Bronchial epithelial cell (primary cell): ENCODE measurements at regions not wholly inside any gene's neighbourhood (a gene's known extent, or its start where the extent isn't known, plus 50 kb on each side); places are given as distances from the start of the nearest gene placed in this dataset.

ENCODE experiments used
- DNase-seq: peaks from one replicate; pipeline ENCODE4 v3.0.0-alpha.2; 2010; ENCODE audit warnings: low read depth
- FAIRE-seq: peaks from 2 replicates; lab custom pipeline; 2011; peaks lifted over from hg19 to GRCh38; lab: Jason Lieb, UNC
- H3K27me3 ChIP-seq: 2 replicates; pipeline ENCODE4 v1.5.1; 2011; ENCODE audit warnings: low read length; ENCODE audit not compliant: control insufficient read depth, insufficient read depth
- H3K36me3 ChIP-seq: 2 replicates; pipeline ENCODE4 v1.5.1; 2011; ENCODE audit warnings: low read length; ENCODE audit not compliant: control insufficient read depth, insufficient read depth
- H3K4me3 ChIP-seq: 2 replicates; pipeline ENCODE4 v1.5.1; 2011; ENCODE audit warnings: mild to moderate bottlenecking, low read depth, low read length, control low read depth
- CTCF ChIP-seq: IDR thresholded peaks from 2 replicates; pipeline ENCODE4 v1.5.1; 2011; ENCODE audit warnings: mild to moderate bottlenecking, moderate library complexity, low read length, control low read depth, inconsistent platforms; ENCODE audit not compliant: insufficient read depth, severe bottlenecking

DNA sequence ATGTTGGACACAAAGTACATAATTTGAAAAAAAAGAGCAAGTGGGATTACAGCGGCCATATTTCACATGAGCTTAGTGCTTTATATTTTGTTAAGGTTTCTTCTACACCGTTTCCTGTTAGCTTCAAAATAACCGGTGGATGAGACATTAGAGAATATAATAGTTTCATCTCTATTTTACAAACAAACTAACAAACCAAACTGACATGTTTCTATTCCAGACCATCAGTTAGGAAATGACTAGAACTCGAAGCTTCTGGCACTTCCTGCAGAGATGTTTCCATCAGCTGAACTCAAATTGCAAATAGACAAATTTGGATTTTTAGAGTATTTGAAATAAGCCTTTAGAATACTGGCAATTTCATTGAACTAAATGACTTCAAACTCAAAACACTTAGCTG lies 86.5 kb downstream of the MTRR start:
- no peak for FAIRE-seq

DNA sequence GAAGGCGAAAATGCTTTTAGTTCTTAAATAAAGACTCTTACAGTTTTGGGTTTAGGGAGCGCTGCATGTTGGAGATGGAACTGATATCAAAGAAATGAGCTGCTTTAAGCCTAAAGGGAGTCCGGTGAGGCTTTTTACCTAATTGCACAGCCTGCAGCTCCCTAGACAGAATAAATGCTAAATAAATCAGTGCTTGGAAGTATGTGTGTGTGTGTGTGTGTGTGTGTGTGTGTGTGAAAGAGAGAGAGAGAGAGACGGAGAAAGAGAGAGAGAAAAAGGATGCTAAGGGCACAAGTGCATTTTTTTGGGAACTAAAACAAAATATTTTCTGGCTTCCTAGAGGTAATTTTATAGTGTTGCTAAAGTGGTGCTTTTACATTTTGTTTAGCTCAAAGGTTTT lies 88.4 kb downstream of the MTRR start:
- Histone ChIP-seq H3K36me3 (no peaks in the 10 kb centered on the region), H3K4me3 (no peak overlapping the region), H3K27me3 (no peaks in the 10 kb centered on the region)
- TF ChIP-seq CTCF: no peak
- FAIRE-seq (no peak), DNase-seq (no peak)

More for the DNA sequence above, 86.5 kb downstream of the MTRR start:
- no peak for DNase-seq
- Histone ChIP-seq H3K27me3 (no peaks in the 10 kb centered on the region), H3K4me3 (no peak overlapping the region), H3K36me3 (no peaks in the 10 kb centered on the region)
- no peak for TF ChIP-seq CTCF

DNA sequence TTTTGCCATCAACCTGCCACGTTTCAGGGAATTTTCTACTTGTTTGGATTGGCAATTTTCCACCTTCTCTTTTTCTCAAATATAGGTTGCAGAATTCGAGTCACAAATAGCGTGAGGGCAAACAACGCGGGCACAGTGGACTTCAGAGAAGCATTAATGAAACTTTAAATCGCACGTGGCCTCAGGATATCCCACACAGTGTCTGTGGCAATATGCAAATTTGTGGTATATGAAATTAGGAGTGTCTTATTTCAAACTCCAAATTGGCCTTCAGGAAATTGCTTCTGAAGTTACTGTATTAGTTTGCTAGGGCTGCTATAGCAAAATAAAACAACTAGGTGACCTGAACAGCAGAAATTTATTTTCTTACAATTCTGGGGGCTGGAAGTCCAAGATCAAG lies 91.2 kb downstream of the MTRR start:
- no peak for TF ChIP-seq CTCF
- H3K4me3 ChIP-seq: no peak overlapping the region
- H3K27me3 ChIP-seq: no peaks in the 10 kb centered on the region
- H3K36me3 ChIP-seq: no peaks in the 10 kb centered on the region
- FAIRE-seq (no peak), DNase-seq (no peak)

DNA sequence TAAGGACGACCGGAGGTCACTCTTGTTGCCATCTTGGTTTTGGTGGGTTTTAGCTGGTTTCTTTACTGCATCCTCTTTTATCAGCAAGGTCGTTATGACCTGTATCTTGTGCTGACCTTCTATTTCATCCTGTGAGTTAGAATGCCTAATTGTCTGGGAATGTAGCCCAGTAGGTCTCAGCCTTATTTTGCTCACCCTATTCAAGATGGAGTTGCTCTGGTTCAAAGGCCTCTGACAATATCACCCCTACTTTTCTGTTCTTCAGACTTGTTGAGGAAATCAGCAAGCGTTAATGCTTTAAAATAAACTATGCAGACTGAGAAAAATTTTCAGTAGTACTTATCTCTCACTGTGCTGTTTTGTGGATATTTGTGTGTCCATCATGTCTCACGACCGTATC lies 92.6 kb downstream of the MTRR start:
- FAIRE-seq (no peak), DNase-seq (no peak)
- no peaks in the 10 kb centered on the region for H3K27me3 ChIP-seq
- H3K4me3 ChIP-seq: no peak overlapping the region
- no peaks in the 10 kb centered on the region for H3K36me3 ChIP-seq
- no peak for TF ChIP-seq CTCF

- Histone ChIP-seq H3K27me3 (no peaks in the 10 kb centered on the region), H3K4me3 (no peak overlapping the region), H3K36me3 (no peaks in the 10 kb centered on the region)
- no peak for FAIRE-seq
- TF ChIP-seq CTCF: no peak
- no peak for DNase-seq
Measured at GRCh38 chr5:7970816-7971215, 101.9 kb downstream of the MTRR start.

DNA sequence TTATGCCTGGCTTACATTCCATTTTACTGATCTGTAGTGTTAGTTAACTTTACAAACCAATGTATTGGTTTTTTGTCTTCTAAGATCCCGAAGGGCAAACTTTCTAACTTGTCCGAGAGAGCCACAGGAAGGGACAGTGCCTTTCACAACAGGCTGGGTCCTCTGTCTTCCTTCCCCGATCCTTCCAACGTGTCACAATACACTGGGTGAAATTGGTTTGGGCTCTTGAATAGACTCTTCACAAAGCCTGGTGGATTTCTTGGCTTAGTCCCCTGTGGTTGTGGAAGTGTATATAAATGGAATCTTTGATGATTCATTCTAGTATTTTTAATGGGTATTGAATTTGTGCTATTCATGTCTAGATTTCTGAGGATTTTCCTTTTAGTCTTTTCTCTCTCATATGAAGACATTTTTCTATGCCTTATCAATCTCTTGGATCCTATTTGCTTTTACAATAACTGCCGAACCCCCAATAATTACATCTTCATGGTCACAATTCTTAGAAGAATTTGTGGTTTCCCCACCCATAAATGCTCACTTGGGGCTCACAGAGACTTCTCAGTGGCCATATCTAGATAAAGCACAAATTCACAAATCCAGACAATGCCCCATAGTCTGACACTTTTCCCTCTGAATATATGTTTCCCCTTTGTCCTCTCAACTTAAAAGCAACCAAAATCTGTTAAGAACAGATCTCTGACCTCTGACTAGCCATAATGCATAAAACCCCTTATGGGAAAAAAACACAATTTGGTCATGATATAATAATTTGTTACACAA lies 107.7 kb downstream of the MTRR start:
- TF ChIP-seq CTCF: no peak
- FAIRE-seq (no peak), DNase-seq (no peak)
- no peak overlapping the region for H3K4me3 ChIP-seq
- no peaks in the 10 kb centered on the region for H3K36me3 ChIP-seq
- no peaks in the 10 kb centered on the region for H3K27me3 ChIP-seq
